A549 (cell line): ENCODE measurements at regions not wholly inside any gene's neighbourhood (a gene's known extent, or its start where the extent isn't known, plus 50 kb on each side); places are given as distances from the start of the nearest gene placed in this dataset.

Experiments
- ATAC-seq, 2 experiments: fragments of 200-7000 bp in 1 of 2; fragments of >200 bp in 1 of 2; cut with Nextera tagmentation in 1 of 2; cut with Tn5 transposase in 1 of 2; 3 replicates each; pipeline versions ENCODE4 v1.8.0 to v1.9.1; 2018 to 2020; ENCODE audit warnings: mild to moderate bottlenecking in 1 of 2, moderate library complexity in 1 of 2
- CTCF ChIA-PET: fragments of 300-600 bp; sonication (Branson Sonifier 250); formaldehyde crosslinking; extraction: SDS; loops from one replicate; lab custom pipeline; 2021; ENCODE audit warnings: antibody characterized with exemption, inconsistent platforms; lab: Yijun Ruan, JAX
- POLR2A ChIA-PET: fragments of 350-600 bp; formaldehyde crosslinking; extraction: SDS; loops from one replicate; lab custom pipeline; 2021; ENCODE audit warnings: antibody characterized with exemption, inconsistent platforms; lab: Yijun Ruan, JAX
- DNase-seq, 2 experiments: peaks; one replicate each; pipeline versions ENCODE4 v3.0.0 to v3.0.0-alpha.2; 2011 to 2016; ENCODE audit warnings: low read depth in 1 of 2, low spot score in 1 of 2
- FAIRE-seq: peaks from 2 replicates; lab custom pipeline; 2011; peaks lifted over from hg19 to GRCh38; lab: Jason Lieb, UNC
- H3K27ac ChIP-seq, 2 experiments: fragments of >200 bp; sonication (Bioruptor Twin); formaldehyde crosslinking; 3 replicates each; pipeline ENCODE4 v1.5.1; 2016 to 2017
- H3K4me1 ChIP-seq: fragments of >200 bp; sonication (Bioruptor Twin); formaldehyde crosslinking; 3 replicates; pipeline ENCODE4 v1.6.1; 2016
- H3K4me2 ChIP-seq: fragments of >200 bp; sonication (Bioruptor Twin); formaldehyde crosslinking; 3 replicates; pipeline ENCODE4 v1.6.1; 2016
- H3K4me3 ChIP-seq: fragments of >200 bp; sonication (Bioruptor Twin); formaldehyde crosslinking; 3 replicates; pipeline ENCODE4 v1.5.1; 2016
- H3K9me3 ChIP-seq: fragments of >200 bp; sonication (Bioruptor Twin); formaldehyde crosslinking; 3 replicates; pipeline ENCODE4 v1.6.1; 2016
- CBX2 ChIP-seq: fragments of 200-600 bp; sonication (generic); IDR thresholded peaks from 2 replicates; pipeline ENCODE4 v1.6.1; 2016; ENCODE audit warnings: low read depth, mild to moderate bottlenecking, borderline replicate concordance
- CHD2 ChIP-seq: fragments of 150-350 bp; IDR thresholded peaks from 2 replicates; pipeline ENCODE4 v1.6.1; 2014; ENCODE audit warnings: low read length; ENCODE audit not compliant: partially characterized antibody
- CHD4 ChIP-seq: fragments of 200-600 bp; sonication (generic); IDR thresholded peaks from 2 replicates; pipeline ENCODE4 v1.6.1; 2016; ENCODE audit warnings: antibody characterized with exemption, mild to moderate bottlenecking, borderline replicate concordance
- EHF ChIP-seq: fragments of 250-450 bp; sonication (Bioruptor Pico); IDR thresholded peaks from 2 replicates; pipeline ENCODE4 v1.5.0; 2020; ENCODE audit warnings: mild to moderate bottlenecking
- ESRRA ChIP-seq: fragments of 150-350 bp; IDR thresholded peaks from 2 replicates; pipeline ENCODE4 v1.6.1; 2014; ENCODE audit warnings: mild to moderate bottlenecking, low read length, borderline replicate concordance
- FOXS1 ChIP-seq: fragments of 250-450 bp; sonication (Bioruptor Pico); IDR thresholded peaks from 2 replicates; pipeline ENCODE4 v1.5.0; 2020; ENCODE audit warnings: mild to moderate bottlenecking, moderate library complexity
- KDM1A ChIP-seq: fragments of 200-600 bp; sonication (generic); IDR thresholded peaks from 2 replicates; pipeline ENCODE4 v1.6.1; 2016; ENCODE audit warnings: low read depth, mild to moderate bottlenecking
- MAZ ChIP-seq: fragments of 150-350 bp; IDR thresholded peaks from 2 replicates; pipeline ENCODE4 v1.6.1; 2014; ENCODE audit warnings: antibody characterized with exemption, low read depth, low read length, borderline replicate concordance
- NFE2L2 ChIP-seq: fragments of 150-350 bp; conservative IDR thresholded peaks from 2 replicates; pipeline ENCODE4 v1.6.1; 2014; ENCODE audit warnings: low read length
- NPAS2 ChIP-seq: fragments of 250-450 bp; sonication (Bioruptor Pico); IDR thresholded peaks from 2 replicates; pipeline ENCODE4 v1.8.0; 2022; ENCODE audit warnings: mild to moderate bottlenecking, moderate library complexity, borderline replicate concordance
- NR3C1 ChIP-seq: fragments of >200 bp; sonication (Bioruptor Twin); formaldehyde crosslinking; IDR thresholded peaks from 3 replicates; pipeline ENCODE4 v1.6.1; 2017
- RARB ChIP-seq: fragments of 250-450 bp; sonication (Bioruptor Pico); IDR thresholded peaks from 2 replicates; pipeline ENCODE4 v1.8.0; 2021; ENCODE audit warnings: mild to moderate bottlenecking, moderate library complexity
- REST ChIP-seq: fragments of 200-600 bp; sonication (generic); IDR thresholded peaks from 2 replicates; pipeline ENCODE4 v1.6.1; 2016; ENCODE audit warnings: antibody characterized with exemption, mild to moderate bottlenecking, moderate library complexity
- RFX5 ChIP-seq: fragments of 450-650 bp; IDR thresholded peaks from 2 replicates; pipeline ENCODE4 v1.7.1; 2014; ENCODE audit warnings: antibody characterized with exemption, mild to moderate bottlenecking, moderate library complexity
- ZNF302 ChIP-seq: fragments of 250-450 bp; sonication (Bioruptor Pico); IDR thresholded peaks from 2 replicates; pipeline ENCODE4 v1.9.0; 2021; ENCODE audit warnings: inconsistent platforms, mild to moderate bottlenecking, moderate library complexity
- WGBS: methylation state at CpG from one replicate; pipeline ENCODE4 v1.1.6; 2017; ENCODE audit errors: missing lambda C conversion rate; 5-methylcytosine and 5-hydroxymethylcytosine counted together
- TF ChIP-seq, protein P1 (sequence below): fragments of 250-450 bp; sonication (Bioruptor Pico); IDR thresholded peaks from 2 replicates; pipeline ENCODE4 v1.5.0; 2021; ENCODE audit warnings: mild to moderate bottlenecking, moderate library complexity, borderline replicate concordance
- TF ChIP-seq, protein P2 (sequence below): IDR thresholded peaks from 2 replicates; pipeline ENCODE4 v1.6.1; 2012; ENCODE audit warnings: low read depth, borderline replicate concordance
- TF ChIP-seq, protein P3 (sequence below): IDR thresholded peaks from 2 replicates; pipeline ENCODE4 v1.6.1; 2012
- TF ChIP-seq, protein P4 (sequence below): fragments of >200 bp; sonication (Bioruptor Twin); formaldehyde crosslinking; IDR thresholded peaks from 2 replicates; pipeline ENCODE4 v1.6.1; 2016

DNA sequence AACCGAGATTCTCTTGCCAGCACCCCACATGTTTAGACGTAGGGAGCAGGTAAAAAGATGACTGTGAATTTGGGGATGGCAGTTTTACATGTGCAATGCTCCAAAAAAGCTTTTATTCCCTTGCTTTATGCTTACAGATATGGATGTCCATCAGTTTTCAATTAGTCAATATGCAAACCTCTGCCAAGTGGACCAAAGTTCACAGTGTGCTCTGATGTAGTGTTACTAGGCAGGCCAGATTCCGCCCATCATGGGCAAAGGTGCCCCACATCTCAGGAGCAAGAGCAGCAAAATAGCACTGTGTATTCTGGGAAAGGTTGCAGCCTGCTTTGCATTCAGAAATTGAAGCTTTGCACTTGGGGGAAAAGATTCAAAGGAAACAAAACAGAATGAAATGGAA, 329.7 kb upstream of the ZEB2 start:
- ChIA-PET POLR2A (no interaction called here), CTCF (interaction anchor here (1.1 kb wide), 1 partner anchor 903 kb away, joined by 3 read pairs; no protein-coding TSS in a partner anchor)
- Histone ChIP-seq H3K4me1 (no peaks in the 10 kb centered on the region), H3K27ac (no peak overlapping the region), H3K4me2 (no peak overlapping the region), H3K4me3 (no peak overlapping the region), H3K9me3 (peaks cover 4% of the 10 kb centered on the region; the same call in 2 of the 3 replicates)
- DNase-seq (no peak), ATAC-seq (no peak), FAIRE-seq (no peak)
- no peak for TF ChIP-seq EHF (CRISPR knock-in tag)
- no peak for TF ChIP-seq CHD4
- TF ChIP-seq, protein P1, sequence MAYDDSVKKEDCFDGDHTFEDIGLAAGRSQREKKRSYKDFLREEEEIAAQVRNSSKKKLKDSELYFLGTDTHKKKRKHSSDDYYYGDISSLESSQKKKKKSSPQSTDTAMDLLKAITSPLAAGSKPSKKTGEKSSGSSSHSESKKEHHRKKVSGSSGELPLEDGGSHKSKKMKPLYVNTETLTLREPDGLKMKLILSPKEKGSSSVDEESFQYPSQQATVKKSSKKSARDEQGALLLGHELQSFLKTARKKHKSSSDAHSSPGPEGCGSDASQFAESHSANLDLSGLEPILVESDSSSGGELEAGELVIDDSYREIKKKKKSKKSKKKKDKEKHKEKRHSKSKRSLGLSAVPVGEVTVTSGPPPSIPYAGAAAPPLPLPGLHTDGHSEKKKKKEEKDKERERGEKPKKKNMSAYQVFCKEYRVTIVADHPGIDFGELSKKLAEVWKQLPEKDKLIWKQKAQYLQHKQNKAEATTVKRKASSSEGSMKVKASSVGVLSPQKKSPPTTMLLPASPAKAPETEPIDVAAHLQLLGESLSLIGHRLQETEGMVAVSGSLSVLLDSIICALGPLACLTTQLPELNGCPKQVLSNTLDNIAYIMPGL (CRISPR knock-in tag) = no peak
- no peak for TF ChIP-seq ZNF302
- WGBS = 78% methylated on average over 3 of the region's 3 CpGs

DNA sequence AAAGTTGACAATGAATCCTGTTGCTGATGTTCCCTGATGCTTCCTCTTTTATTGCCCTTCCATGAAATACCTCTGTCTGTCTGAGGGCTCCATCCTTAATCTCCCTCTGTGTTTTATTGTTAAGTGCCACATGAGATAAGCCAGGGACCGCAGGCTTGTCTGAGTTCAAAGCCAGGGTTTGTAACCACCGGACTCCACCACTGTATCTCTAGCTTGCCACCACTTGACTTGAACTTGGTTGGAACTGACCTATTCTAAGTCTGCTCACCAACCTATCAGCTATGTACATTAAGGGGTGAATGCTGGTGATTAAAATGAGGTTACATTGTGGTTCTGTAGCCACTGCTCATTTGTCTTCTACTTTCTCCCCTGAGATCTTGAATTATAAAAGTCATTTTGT, 328.5 kb upstream of the ZEB2 start:
- FAIRE-seq (no peak), DNase-seq (no peak), ATAC-seq (no peak)
- no peak overlapping the region for H3K4me2 ChIP-seq
- ChIA-PET POLR2A (no interaction called here), CTCF (interaction anchor here (1.1 kb wide), 1 partner anchor 904 kb away, joined by 3 read pairs; no protein-coding TSS in a partner anchor)
- WGBS = 98% methylated on average over 2 of the region's 2 CpGs
- no peaks in the 10 kb centered on the region for H3K4me1 ChIP-seq
- H3K9me3 ChIP-seq = no peaks in the 10 kb centered on the region
- no peak overlapping the region for H3K4me3 ChIP-seq
- H3K27ac ChIP-seq = no peak overlapping the region
- TF ChIP-seq REST (no peak), CBX2 (no peak), NR3C1 (no peak), FOXS1 (CRISPR knock-in tag) (no peak)
- TF ChIP-seq, protein P2, sequence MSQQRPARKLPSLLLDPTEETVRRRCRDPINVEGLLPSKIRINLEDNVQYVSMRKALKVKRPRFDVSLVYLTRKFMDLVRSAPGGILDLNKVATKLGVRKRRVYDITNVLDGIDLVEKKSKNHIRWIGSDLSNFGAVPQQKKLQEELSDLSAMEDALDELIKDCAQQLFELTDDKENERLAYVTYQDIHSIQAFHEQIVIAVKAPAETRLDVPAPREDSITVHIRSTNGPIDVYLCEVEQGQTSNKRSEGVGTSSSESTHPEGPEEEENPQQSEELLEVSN = no peak

- no peaks in the 10 kb centered on the region for H3K9me3 ChIP-seq
- H3K27ac ChIP-seq = no peak overlapping the region
- TF ChIP-seq RARB (no peak), CHD2 (no peak), REST (no peak), RFX5 (no peak), MAZ (no peak), NFE2L2 (no peak), FOXS1 (CRISPR knock-in tag) (no peak), KDM1A (no peak), ZNF302 (no peak), EHF (CRISPR knock-in tag) (no peak), ESRRA (no peak), NPAS2 (no peak)
- TF ChIP-seq, protein P3, sequence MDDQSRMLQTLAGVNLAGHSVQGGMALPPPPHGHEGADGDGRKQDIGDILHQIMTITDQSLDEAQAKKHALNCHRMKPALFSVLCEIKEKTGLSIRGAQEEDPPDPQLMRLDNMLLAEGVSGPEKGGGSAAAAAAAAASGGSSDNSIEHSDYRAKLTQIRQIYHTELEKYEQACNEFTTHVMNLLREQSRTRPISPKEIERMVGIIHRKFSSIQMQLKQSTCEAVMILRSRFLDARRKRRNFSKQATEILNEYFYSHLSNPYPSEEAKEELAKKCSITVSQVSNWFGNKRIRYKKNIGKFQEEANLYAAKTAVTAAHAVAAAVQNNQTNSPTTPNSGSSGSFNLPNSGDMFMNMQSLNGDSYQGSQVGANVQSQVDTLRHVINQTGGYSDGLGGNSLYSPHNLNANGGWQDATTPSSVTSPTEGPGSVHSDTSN = no peak
- TF ChIP-seq, protein P4, sequence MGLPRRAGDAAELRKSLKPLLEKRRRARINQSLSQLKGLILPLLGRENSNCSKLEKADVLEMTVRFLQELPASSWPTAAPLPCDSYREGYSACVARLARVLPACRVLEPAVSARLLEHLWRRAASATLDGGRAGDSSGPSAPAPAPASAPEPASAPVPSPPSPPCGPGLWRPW = no peak
- 80% methylated on average over 5 of the region's 5 CpGs for WGBS
- H3K4me3 ChIP-seq = no peak overlapping the region
- FAIRE-seq (no peak), ATAC-seq (no peak), DNase-seq (no peak)
- no peak overlapping the region for H3K4me2 ChIP-seq
- POLR2A ChIA-PET = no interaction called here
- CTCF ChIA-PET = no interaction called here
- no peaks in the 10 kb centered on the region for H3K4me1 ChIP-seq
Observed at GRCh38 chr2:144847347-144848080, 327.6 kb upstream of the ZEB2 start.
